Right lobe of liver (tissue), 6 donors: ENCODE measurements at regions not wholly inside any gene's neighbourhood (a gene's known extent, or its start where the extent isn't known, plus 50 kb on each side); places are given as distances from the start of the nearest gene placed in this dataset.

Experiments used
- ATAC-seq, 4 donors: fragments of 200-7000 bp; cut with Tn5 transposase; one replicate each; pipeline ENCODE4 v1.9.1; 2020; ENCODE audit warnings: mild to moderate bottlenecking in 4 of 4, moderate library complexity in 4 of 4
- DNase-seq, 3 donors: peaks; one replicate each; pipeline ENCODE4 v3.0.0-alpha.2; 2020
- H3K27ac ChIP-seq, 3 donors: fragments of 200-600 bp; one replicate each; pipeline ENCODE4 v1.8.0; 2022
- H3K27me3 ChIP-seq, 2 donors: fragments of 200-600 bp; one replicate each; pipeline ENCODE4 v1.8.0; 2022
- H3K36me3 ChIP-seq, 4 donors: fragments of 200-600 bp; sonication (generic) in 1 of 4; one replicate each; pipeline versions ENCODE4 v1.5.1 to v1.8.0; 2017 to 2022; ENCODE audit warnings: control low read depth in 1 of 4
- H3K4me1 ChIP-seq, 4 donors: fragments of 200-600 bp; sonication (generic) in 1 of 4; one replicate each; pipeline versions ENCODE4 v1.5.1 to v1.8.0; 2017 to 2022; ENCODE audit warnings: control low read depth in 1 of 4
- H3K4me3 ChIP-seq, 3 donors: fragments of 200-600 bp; one replicate each; pipeline ENCODE4 v1.8.0; 2022
- H3K9me3 ChIP-seq, 4 donors: fragments of 200-600 bp; sonication (generic) in 1 of 4; one replicate each; pipeline versions ENCODE4 v1.5.1 to v1.8.0; 2017 to 2022; ENCODE audit warnings: control low read depth in 1 of 4
- CTCF ChIP-seq, 4 donors: fragments of 200-600 bp in 3 of 4; fragments of 450-650 bp in 1 of 4; IDR thresholded peaks; one replicate each; pipeline versions ENCODE4 v1.5.1 to v1.8.0; 2016 to 2022; ENCODE audit warnings: antibody characterized with exemption in 4 of 4, mild to moderate bottlenecking in 2 of 4
- POLR2A ChIP-seq: fragments of 450-650 bp; IDR thresholded peaks from one replicate; pipeline ENCODE4 v1.6.1; 2017; ENCODE audit warnings: antibody characterized with exemption, mild to moderate bottlenecking
- WGBS: methylation state at CpG from one replicate; pipeline ENCODE4 v1.1.6; 2018; ENCODE audit warnings: low coverage, low lambda C conversion rate; ENCODE audit not compliant: insufficient coverage; ENCODE audit errors: missing lambda C conversion rate; 5-methylcytosine and 5-hydroxymethylcytosine counted together
- intact Hi-C, 2 donors: fragments of 100-400 bp; cut with DNase I; formaldehyde crosslinking; loops; one replicate each; pipeline versions ENCODE4 v1.11.2 to v1.14.1; 2022
- donor health status: DM: no; HTN: yes; CAD: no.
- donor health status: DM: no; HTN: no; CAD: no.
- donor health status: DM: no; HTN: no; CAD: no.
- donor health status: DM: no; HTN: yes; CAD: no.
- donor health status: DM: no; HTN: yes; CAD: no.

DNA sequence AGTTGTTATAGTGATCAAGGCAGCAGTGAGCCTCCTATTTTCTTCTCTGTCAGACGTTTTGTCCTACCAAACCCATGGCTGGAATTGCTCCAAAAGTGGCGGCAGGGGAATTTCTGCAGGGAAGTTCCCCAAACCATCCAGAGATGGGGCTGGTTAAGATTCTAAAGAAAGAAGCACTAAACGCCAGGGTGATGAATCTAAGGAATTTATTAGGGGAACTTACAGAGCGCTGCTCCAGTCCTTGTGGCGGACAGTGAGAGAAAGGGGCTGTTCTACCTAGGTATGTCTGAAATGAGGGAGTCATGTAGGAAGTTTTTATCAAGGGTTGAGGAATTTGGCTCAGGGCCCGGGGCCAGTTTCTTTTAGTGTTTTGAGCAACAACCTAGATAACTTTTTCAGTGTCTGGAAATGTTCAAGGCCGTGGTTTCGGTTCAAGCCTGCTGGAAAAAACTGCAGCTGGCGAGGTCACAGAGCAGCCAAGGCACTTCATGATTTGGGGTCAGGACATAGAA, 222.4 kb upstream of the B3GALT2 start:
- DNase-seq (peak in 2 of 3 donors; percentile 59 to 65), ATAC-seq (peak; percentile 61 to 76 (median 68))
- H3K36me3 ChIP-seq: no peaks in the 10 kb centered on the region
- intact Hi-C loops: no loop called here
- no peaks in the 10 kb centered on the region for H3K9me3 ChIP-seq
- WGBS: 24% methylated on average over 9 of the region's 9 CpGs
- H3K27me3 ChIP-seq: no peaks in the 10 kb centered on the region
- H3K4me3 ChIP-seq: no peak overlapping the region
- peaks cover 0 to 4% (median 2%) of the 10 kb centered on the region in 4 donors for H3K4me1 ChIP-seq
- TF ChIP-seq POLR2A (no peak), CTCF (IDR thresholded peaks at IDR 0.05) (no peak)
- H3K27ac ChIP-seq: peak overlapping the region in 1 of 3 donors; percentile 1

DNA sequence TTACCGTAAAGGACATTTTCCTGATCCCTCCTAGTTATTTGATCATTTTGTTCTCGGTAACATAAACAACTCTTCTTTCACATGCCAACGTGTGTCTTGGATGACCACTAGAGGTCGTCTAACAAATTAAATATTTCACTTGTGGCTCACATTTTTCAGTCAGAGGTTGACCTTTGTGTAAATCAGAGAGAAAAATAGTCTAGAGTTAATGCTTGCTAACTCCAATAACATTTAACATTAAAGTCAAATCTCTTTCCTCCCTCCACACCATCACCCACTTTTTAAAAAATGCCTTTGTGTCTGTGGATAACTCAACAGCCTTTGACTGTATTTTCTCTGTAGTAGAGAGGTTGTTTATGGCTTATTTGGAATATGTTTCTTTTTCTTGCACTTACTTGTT, 220.5 kb upstream of the B3GALT2 start:
- peak; percentile 75 to 87 (median 85) for ATAC-seq

DNA sequence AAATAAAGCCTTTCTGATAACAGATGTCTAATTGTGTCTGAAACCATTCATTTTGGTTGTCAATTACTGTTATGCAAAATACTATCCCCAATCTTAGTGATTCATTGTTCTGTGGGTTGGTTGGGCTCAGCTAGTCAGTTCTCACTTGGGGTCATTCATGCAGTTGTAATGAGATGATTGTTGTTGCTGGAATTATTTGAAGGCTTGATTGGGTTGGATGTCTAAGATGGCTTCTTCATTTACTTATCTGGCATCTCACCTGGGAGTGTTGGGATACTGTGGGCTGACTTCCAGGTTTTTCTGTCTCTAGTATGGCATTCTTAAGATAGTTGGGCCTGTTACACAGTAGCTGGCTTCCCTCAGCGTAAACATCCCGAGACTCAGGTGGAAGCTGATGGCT, 217.8 kb upstream of the B3GALT2 start:
- Histone ChIP-seq H3K27me3 (no peaks in the 10 kb centered on the region), H3K4me3 (no peak overlapping the region), H3K9me3 (no peaks in the 10 kb centered on the region), H3K27ac (no peak overlapping the region), H3K36me3 (no peaks in the 10 kb centered on the region), H3K4me1 (peaks cover 0 to 12% (median 6%) of the 10 kb centered on the region in 4 donors)
- intact Hi-C loops: no loop called here
- DNase-seq: no peak
- WGBS: no CpG with 5 or more reads among the region's 2 CpGs
- ATAC-seq: no peak
- TF ChIP-seq CTCF (IDR thresholded peaks at IDR 0.05): no peak
- no peak for TF ChIP-seq POLR2A

More for the DNA sequence above, 220.5 kb upstream of the B3GALT2 start:
- intact Hi-C loops: no loop called here
- Histone ChIP-seq H3K27ac (no peak overlapping the region), H3K4me3 (no peak overlapping the region), H3K4me1 (peaks cover 0 to 12% (median 6%) of the 10 kb centered on the region in 4 donors), H3K36me3 (no peaks in the 10 kb centered on the region), H3K9me3 (no peaks in the 10 kb centered on the region), H3K27me3 (no peaks in the 10 kb centered on the region)
- 2% methylated on average over 4 of the region's 4 CpGs for WGBS
- TF ChIP-seq CTCF (IDR thresholded peaks at IDR 0.05) (peak; percentile 74 to 85 (median 85)), POLR2A (no peak)
- DNase-seq: no peak

DNA sequence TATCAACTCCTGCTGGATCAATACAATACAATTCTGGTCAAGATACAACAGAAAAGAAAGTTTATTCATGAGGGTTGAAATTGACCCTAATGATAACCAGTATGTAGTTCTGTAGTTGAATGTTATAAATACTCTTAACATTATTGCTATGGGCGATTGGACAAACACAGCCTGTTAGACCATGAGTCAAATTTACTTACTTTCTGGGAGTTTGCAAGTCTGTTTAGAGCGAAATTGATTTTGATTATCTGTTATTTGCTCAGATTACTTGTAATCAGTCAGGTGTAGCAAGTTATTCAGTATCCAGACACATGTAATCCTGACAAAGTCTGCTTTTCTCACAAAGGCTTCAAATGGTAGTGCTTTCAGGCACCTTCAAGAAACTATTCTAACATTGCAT, 216.6 kb upstream of the B3GALT2 start:
- no peaks in the 10 kb centered on the region for H3K9me3 ChIP-seq
- ATAC-seq: peak; percentile 65 to 84 (median 68)
- H3K36me3 ChIP-seq: no peaks in the 10 kb centered on the region
- H3K27me3 ChIP-seq: no peaks in the 10 kb centered on the region
- DNase-seq: no peak
- intact Hi-C loops: no loop called here
- H3K27ac ChIP-seq: no peak overlapping the region
- whole genome bisulfite sequencing: 17% methylated on average over 2 of the region's 2 CpGs
- TF ChIP-seq POLR2A (no peak), CTCF (IDR thresholded peaks at IDR 0.05) (no peak)
- peaks cover 0 to 12% (median 6%) of the 10 kb centered on the region in 4 donors for H3K4me1 ChIP-seq
- H3K4me3 ChIP-seq: no peak overlapping the region

- Histone ChIP-seq H3K9me3 (no peaks in the 10 kb centered on the region), H3K27me3 (no peaks in the 10 kb centered on the region), H3K36me3 (no peaks in the 10 kb centered on the region), H3K27ac (no peak overlapping the region), H3K4me3 (no peak overlapping the region), H3K4me1 (peaks cover 0 to 12% (median 5%) of the 10 kb centered on the region in 4 donors)
- DNase-seq (no peak), ATAC-seq (no peak)
- 97% methylated on average over 4 of the region's 4 CpGs for WGBS
- intact Hi-C loops: no loop called here
- TF ChIP-seq CTCF (IDR thresholded peaks at IDR 0.05): no peak
- TF ChIP-seq POLR2A: no peak
These were observed 215.6 kb upstream of the B3GALT2 start for GRCh38 chr1:193402037-193402436.
